Stimulated activated CD4-positive, alpha-beta T cell treated with anti-CD3 and anti-CD28 coated beads, TNF-alpha, amount 100 ng/mL, for 1 hour (primary cell): ENCODE measurements at regions not wholly inside any gene's neighbourhood (a gene's known extent, or its start where the extent isn't known, plus 50 kb on each side); places are given as distances from the start of the nearest gene placed in this dataset.
"Not testable (repeated sequence)": the region's sequence is repeated elsewhere in the genome, so short reads cannot be mapped to it uniquely, and the experiment has no call there.

ENCODE experiments used
- DNase-seq, 3 donors: peaks; one replicate each; pipeline ENCODE4 v3.0.0-alpha.2; 2020; ENCODE audit warnings: low read depth in 3 of 3, low spot score in 1 of 3

DNA sequence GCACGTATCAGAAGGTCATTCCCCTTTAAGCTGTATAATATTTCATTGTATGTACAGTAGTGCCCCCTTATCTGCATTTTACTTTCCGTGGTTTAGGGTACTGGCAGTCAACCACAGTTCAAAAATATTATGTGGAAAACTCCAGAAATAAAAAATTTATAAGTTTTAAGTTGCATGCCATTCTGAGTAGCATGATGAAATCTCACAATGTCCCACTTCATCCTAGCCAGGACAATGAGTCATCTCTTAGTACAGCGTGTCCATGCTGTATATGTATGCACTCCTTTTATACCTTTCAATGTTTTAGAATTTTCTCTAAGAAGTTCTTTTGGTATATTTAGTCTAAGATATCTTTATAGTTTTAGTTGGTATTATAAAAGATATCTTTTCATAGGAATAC is 115.0 kb upstream of the HAND1 start:
- no peak for DNase-seq

- DNase-seq = no peak
Observed at GRCh38 chr5:154590093-154590724, 112.2 kb upstream of the HAND1 start.

GRCh38 chr5:154589511-154589910 is 111.5 kb upstream of the HAND1 start:
- DNase-seq = no peak

DNA sequence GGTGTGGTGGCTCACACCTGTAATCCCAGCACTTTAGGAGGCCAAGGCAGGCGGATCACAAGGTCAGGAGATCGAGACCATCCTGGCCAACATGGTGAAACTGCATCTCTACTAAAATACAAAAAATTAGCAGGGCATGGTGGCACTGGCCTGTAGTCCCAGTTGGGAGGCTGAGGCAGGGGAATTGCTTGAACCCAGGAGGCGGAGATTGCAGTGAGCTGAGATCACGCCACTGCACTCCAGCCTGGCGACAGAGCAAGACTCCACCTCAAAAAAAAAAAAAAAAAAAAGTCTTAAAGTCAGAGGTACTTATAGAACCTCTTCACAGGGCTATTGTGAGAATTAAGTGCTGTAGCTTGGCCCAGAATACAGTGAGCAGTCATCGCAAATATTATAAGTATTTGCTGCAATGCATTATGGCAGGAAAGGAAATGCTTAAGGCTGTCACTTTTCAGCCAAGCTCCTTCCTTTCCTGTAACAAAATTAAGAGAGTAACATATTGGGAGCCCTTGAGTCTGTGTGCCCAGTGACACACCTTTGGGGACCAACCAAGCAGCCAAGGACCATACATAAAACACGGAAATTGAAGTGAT is 110.9 kb upstream of the HAND1 start:
- not testable (repeated sequence) for DNase-seq

DNA sequence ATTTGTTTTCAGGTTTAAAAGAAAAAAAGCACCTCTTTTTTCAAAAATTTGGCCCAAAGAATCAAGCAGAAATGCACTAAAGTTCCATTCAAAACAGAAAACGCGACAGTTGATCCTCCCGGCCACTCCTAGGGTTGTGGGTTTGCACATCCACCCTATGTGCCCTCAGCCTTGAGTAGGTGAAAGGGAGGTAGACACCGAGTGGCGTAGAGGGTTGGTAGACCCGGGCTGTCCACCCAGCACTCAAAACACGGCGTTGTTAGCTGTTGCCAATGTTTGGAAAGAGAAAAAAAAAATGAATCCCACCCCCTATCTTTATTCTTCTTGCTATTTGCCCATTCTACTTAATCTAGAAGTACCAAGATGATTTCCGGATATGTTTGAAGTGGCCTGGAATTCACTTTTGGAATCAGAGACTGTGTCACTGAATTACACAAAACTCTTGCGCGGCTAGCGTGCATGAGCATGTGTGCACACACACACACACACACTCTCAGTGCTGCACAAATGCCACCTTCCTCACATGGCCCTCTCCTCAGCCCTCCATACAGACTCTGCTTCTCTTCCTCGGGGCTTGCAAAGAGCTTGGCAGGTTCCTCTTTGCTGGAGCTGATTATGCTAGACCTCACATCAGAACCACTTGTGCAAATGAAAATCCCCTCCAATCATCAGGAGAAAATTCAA is 110.2 kb upstream of the HAND1 start:
- no peak for DNase-seq

GRCh38 chr5:154587123-154588026 is 109.3 kb upstream of the HAND1 start:
- DNase-seq = no peak

DNA sequence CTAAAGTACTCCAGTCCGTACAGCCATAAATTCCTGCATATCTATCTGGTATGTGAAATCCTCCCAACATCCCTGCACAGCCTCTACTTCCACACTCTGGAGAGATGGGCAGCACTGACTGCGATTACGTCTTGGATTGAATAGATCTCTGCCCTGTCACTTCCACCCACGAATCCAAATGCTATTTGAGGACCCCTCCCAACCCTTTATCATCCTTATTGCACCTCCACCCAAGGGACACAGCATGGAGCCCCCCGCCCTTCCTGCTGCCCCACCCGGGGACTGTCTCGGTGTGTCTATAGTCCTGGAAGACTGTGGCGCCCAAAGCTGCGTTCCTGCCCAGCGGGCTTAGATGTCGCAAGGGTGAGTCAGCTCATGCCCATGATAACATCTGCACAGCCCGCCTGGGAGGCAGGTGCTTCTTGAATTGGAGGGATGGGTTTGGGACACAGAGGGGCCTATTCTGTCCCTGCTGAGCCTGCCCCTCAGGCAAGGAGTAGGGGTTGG is 105.7 kb upstream of the HAND1 start:
- no peak for DNase-seq

- no peak for DNase-seq
Observed at GRCh38 chr5:154580422-154580821, 102.4 kb upstream of the HAND1 start.

- DNase-seq = no peak
Observed at GRCh38 chr5:154577416-154577815, 99.4 kb upstream of the HAND1 start.

DNA sequence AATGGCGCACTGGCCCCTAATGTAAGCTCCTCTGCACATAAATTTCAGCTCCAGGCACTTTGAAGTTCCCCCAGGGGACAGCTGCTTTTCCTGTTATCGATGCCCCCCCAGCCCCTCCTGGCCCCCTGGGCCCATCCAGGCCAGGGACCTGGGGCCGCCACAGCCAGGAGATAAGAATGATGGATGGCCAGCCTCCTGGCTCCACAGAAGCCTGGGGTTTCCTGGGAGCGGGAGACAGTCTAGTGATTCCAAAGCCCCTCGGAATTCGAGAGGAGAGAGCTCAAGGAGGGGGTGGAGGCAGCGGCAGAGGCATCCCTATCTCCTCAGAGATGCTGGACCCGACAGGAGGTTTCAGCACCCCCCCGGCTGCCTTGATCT is 98.4 kb upstream of the HAND1 start:
- DNase-seq = no peak

- DNase-seq = no peak
Observed at GRCh38 chr5:154575546-154576428, 97.8 kb upstream of the HAND1 start.

- no peak for DNase-seq
Observed at GRCh38 chr5:154573011-154573410, 95.0 kb upstream of the HAND1 start.

- DNase-seq = no peak
Observed at GRCh38 chr5:154571325-154572035, 93.5 kb upstream of the HAND1 start.

DNA sequence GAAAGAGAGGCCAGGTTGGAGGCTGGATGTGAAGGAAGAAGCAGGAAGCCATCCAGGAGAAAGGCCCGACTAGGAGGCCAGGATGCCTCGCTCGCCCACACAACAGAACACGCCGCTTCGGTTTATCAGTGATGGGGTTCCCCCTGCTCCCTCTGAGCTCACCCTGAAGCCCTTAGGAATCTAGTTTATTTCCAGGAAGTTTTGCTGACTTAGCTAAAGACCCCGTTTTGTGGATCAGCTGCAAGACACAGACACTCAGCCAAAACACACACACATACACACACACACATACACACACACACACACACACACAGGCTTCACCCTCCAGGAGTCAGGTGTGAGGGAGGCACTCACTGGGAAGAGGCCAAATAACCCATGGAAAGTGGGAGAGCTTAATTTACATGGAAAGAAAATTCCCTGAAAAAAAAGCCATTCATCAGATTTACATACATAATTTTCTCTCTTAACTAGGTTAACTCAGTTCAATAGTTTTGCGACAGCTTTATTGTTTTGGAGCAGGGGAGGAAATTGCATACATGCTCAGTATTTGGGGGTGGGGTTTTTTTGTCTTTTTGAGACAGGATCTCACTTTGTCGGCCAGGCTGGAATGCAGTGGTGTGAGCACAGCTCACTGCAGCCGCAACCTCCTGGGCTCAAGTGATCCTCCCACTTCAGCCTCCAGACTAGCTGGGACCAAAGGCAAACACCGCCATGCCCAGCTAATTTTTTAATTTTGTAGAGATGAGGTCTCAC is 92.7 kb upstream of the HAND1 start:
- DNase-seq = no peak

DNA sequence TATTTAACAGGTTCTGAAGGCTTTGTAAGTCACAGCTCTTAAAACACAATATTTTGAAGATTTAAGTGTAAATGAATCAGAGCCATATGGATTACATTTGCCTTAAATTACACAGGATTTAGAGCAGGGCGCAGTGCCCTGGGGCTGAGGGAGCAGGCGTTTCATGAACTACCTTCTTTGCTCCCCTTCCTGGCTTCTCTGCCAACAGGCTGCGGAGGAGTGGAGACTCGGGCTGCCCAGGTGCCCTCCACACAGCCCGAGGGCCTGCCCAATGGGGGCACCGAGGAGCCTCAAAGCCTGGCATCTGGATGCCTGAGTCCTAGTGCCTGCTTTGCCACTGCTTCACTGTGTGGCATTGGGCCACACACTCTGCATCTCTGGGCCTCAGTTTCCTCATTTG is 90.6 kb upstream of the HAND1 start:
- no peak for DNase-seq

DNA sequence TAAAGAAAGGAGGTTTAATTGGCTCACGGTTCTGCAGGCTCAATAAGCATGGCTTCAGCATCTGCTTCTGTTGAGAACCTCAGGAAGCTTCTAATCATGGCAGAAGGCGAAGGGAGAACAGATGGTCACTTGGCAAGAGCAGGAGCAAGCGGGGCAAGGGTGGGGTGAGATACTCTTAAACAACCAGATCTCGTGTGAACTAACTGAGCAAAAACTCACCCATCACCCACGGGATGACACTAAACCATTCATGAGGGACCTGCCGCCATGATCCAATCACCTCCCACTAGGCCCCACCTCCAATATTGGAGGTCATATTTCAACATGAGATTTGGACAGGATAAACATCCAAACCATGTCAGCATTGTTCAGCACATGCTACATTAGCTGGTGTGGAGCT is 89.1 kb upstream of the HAND1 start:
- DNase-seq = no peak

DNA sequence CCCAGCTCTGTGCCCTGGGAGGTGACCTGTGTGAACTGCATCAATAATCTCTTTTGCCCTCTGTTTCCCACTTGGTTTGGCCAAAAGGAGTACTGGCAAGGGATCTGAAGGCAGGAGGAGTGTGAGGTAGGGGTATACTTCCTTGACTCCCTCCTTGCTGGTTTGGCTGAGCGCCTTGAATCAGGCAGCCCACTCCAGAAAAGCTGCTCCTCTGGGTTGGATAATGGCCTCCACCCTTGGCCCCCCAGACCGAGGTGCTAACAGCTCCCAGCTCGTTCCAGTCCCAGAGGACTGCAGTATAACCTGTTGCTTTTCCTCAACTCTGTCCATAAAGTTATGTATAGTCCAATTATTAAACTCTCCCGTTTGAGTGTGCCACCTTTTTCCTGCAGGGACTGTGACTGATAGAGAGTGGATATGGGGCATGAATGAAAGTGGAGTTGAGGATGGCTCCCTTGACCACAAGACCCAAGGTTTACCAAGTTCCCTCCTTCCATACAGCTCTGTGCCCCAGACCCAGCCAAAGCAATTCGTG is 88.2 kb upstream of the HAND1 start:
- no peak for DNase-seq

- DNase-seq = no peak
Observed at GRCh38 chr5:154565123-154565522, 87.1 kb upstream of the HAND1 start.
